CD4-positive, alpha-beta T cell treated with Interleukin-15 for 1 hour (primary cell): ENCODE measurements at regions not wholly inside any gene's neighbourhood (a gene's known extent, or its start where the extent isn't known, plus 50 kb on each side); places are given as distances from the start of the nearest gene placed in this dataset.
"Not testable (repeated sequence)": the region's sequence is repeated elsewhere in the genome, so short reads cannot be mapped to it uniquely, and the experiment has no call there.

Experiments used
- DNase-seq: peaks from one replicate; pipeline ENCODE4 v3.0.0-alpha.2; 2020

GRCh38 chr14:105991677-105992076 is 465.3 kb downstream of the TMEM121 start:
- DNase-seq, result not testable (repeated sequence)

- DNase-seq, result peak; percentile 26
These were observed 467.4 kb downstream of the TMEM121 start for GRCh38 chr14:105993814-105994213.

GRCh38 chr14:105995011-105995710 is 468.8 kb downstream of the TMEM121 start:
- not testable (repeated sequence) for DNase-seq

- DNase-seq, result not testable (repeated sequence)
These were observed 472.2 kb downstream of the TMEM121 start for GRCh38 chr14:105998597-105998996.

GRCh38 chr14:105999361-106000028 is 473.1 kb downstream of the TMEM121 start:
- DNase-seq, result peak; percentile 85

GRCh38 chr14:106000029-106000511 is 473.7 kb downstream of the TMEM121 start:
- DNase-seq, result peak; percentile 22

- peak; percentile 38 for DNase-seq
These were observed 474.9 kb downstream of the TMEM121 start for GRCh38 chr14:106001277-106001676.

GRCh38 chr14:106003351-106003750 is 477.0 kb downstream of the TMEM121 start:
- no peak for DNase-seq

- peak; percentile 75 for DNase-seq
These were observed 478.8 kb downstream of the TMEM121 start for GRCh38 chr14:106004937-106005795.

GRCh38 chr14:106006043-106006442 is 479.7 kb downstream of the TMEM121 start:
- DNase-seq, result peak; percentile 61

GRCh38 chr14:106006716-106007115 is 480.3 kb downstream of the TMEM121 start:
- DNase-seq, result not testable (repeated sequence)

- no peak for DNase-seq
These were observed 484.4 kb downstream of the TMEM121 start for GRCh38 chr14:106010783-106011182.

GRCh38 chr14:106011631-106012360 is 485.4 kb downstream of the TMEM121 start:
- DNase-seq, result peak; percentile 83

- DNase-seq, result not testable (repeated sequence)
These were observed 486.0 kb downstream of the TMEM121 start for GRCh38 chr14:106012361-106012725.

- DNase-seq, result no peak
These were observed 487.5 kb downstream of the TMEM121 start for GRCh38 chr14:106013879-106014376.

GRCh38 chr14:106017952-106018351 is 491.6 kb downstream of the TMEM121 start:
- DNase-seq, result not testable (repeated sequence)

GRCh38 chr14:106021832-106022231 is 495.4 kb downstream of the TMEM121 start:
- no peak for DNase-seq

GRCh38 chr14:106022648-106023047 is 496.3 kb downstream of the TMEM121 start:
- not testable (repeated sequence) for DNase-seq

GRCh38 chr14:106023411-106023810 is 497.0 kb downstream of the TMEM121 start:
- no peak for DNase-seq

GRCh38 chr14:106024983-106025604 is 498.7 kb downstream of the TMEM121 start:
- no peak for DNase-seq

- no peak for DNase-seq
These were observed 499.6 kb downstream of the TMEM121 start for GRCh38 chr14:106026026-106026425.

- DNase-seq, result not testable (repeated sequence)
These were observed 501.4 kb downstream of the TMEM121 start for GRCh38 chr14:106027759-106028158.
